SK-N-MC (cell line): ENCODE measurements at regions not wholly inside any gene's neighbourhood (a gene's known extent, or its start where the extent isn't known, plus 50 kb on each side); places are given as distances from the start of the nearest gene placed in this dataset.

Experiments
- DNase-seq: peaks from one replicate; pipeline ENCODE4 v3.0.0-alpha.2; 2011; ENCODE audit warnings: low read depth, low spot score
- H3K27ac ChIP-seq: fragments of 200-600 bp; sonication (generic); 2 replicates; pipeline ENCODE4 v1.5.1; 2016; ENCODE audit warnings: mixed run types
- H3K36me3 ChIP-seq: fragments of 200-600 bp; sonication (generic); 2 replicates; pipeline ENCODE4 v1.6.1; 2017; ENCODE audit warnings: antibody characterized with exemption, low read length, mixed read lengths; ENCODE audit not compliant: insufficient read depth
- H3K4me3 ChIP-seq: fragments of 200-600 bp; sonication (generic); 2 replicates; pipeline ENCODE4 v1.5.1; 2016
- H3K9ac ChIP-seq: fragments of 200-600 bp; sonication (generic); 2 replicates; pipeline ENCODE4 v1.8.0; 2017; ENCODE audit warnings: mixed run types, mixed read lengths; ENCODE audit not compliant: insufficient read length
- H3K9me3 ChIP-seq: fragments of 200-600 bp; sonication (generic); 2 replicates; pipeline ENCODE4 v1.6.1; 2017; ENCODE audit warnings: low read depth, mild to moderate bottlenecking, antibody characterized with exemption, low read length, moderate library complexity, mixed read lengths
- EZH2 ChIP-seq: fragments of 200-600 bp; sonication (generic); IDR thresholded peaks from one replicate; pipeline ENCODE4 v1.6.1; 2017; ENCODE audit warnings: antibody characterized with exemption
- FOXP2 ChIP-seq: optimal IDR thresholded peaks from 2 replicates; pipeline ENCODE3; 2011; ENCODE audit warnings: mild to moderate bottlenecking, moderate library complexity; ENCODE audit not compliant: insufficient read depth; ENCODE audit errors: extremely low read length, control extremely low read depth
- POLR2AphosphoS5 ChIP-seq: IDR thresholded peaks from 2 replicates; pipeline ENCODE4 v1.6.1; 2012; ENCODE audit warnings: mild to moderate bottlenecking, low read depth, low read length, borderline replicate concordance

- Histone ChIP-seq H3K36me3 (no peaks in the 10 kb centered on the region), H3K9ac (no peak overlapping the region), H3K4me3 (no peak overlapping the region), H3K27ac (no peak overlapping the region; the same call in 1 of the 2 replicates), H3K9me3 (no peaks in the 10 kb centered on the region)
- TF ChIP-seq FOXP2 (no peak), POLR2AphosphoS5 (no peak), EZH2 (no peak)
- no peak for DNase-seq
These were observed 165.0 kb downstream of the LNPK start for GRCh38 chr2:175837046-175837445.

GRCh38 chr2:175836361-175836760, 165.7 kb downstream of the LNPK start:
- no peak overlapping the region for H3K9ac ChIP-seq
- DNase-seq, result no peak
- no peak overlapping the region for H3K4me3 ChIP-seq
- no peaks in the 10 kb centered on the region for H3K9me3 ChIP-seq
- H3K36me3 ChIP-seq, result no peaks in the 10 kb centered on the region
- TF ChIP-seq EZH2 (no peak), FOXP2 (no peak), POLR2AphosphoS5 (no peak)
- no peak overlapping the region for H3K27ac ChIP-seq

- H3K9ac ChIP-seq, result no peak overlapping the region
- no peaks in the 10 kb centered on the region for H3K36me3 ChIP-seq
- TF ChIP-seq FOXP2 (no peak), EZH2 (no peak), POLR2AphosphoS5 (no peak)
- no peak for DNase-seq
- H3K27ac ChIP-seq, result no peak overlapping the region
- H3K9me3 ChIP-seq, result no peaks in the 10 kb centered on the region
- H3K4me3 ChIP-seq, result peak overlapping the region; percentile 6; the same call in 1 of the 2 replicates
These were observed 167.6 kb downstream of the LNPK start for GRCh38 chr2:175834477-175834876.

- no peaks in the 10 kb centered on the region for H3K36me3 ChIP-seq
- no peak overlapping the region for H3K27ac ChIP-seq
- TF ChIP-seq FOXP2, result no peak
- H3K4me3 ChIP-seq, result no peak overlapping the region
- no peak for DNase-seq
- no peak overlapping the region for H3K9ac ChIP-seq
- H3K9me3 ChIP-seq, result no peaks in the 10 kb centered on the region
These were observed 169.2 kb downstream of the LNPK start for GRCh38 chr2:175832866-175833265.

GRCh38 chr2:175829741-175830140, 172.3 kb downstream of the LNPK start:
- Histone ChIP-seq H3K9ac (no peak overlapping the region), H3K9me3 (no peaks in the 10 kb centered on the region)
- TF ChIP-seq EZH2 (no peak), POLR2AphosphoS5 (no peak), FOXP2 (no peak)

GRCh38 chr2:175827856-175828255, 174.2 kb downstream of the LNPK start:
- Histone ChIP-seq H3K4me3 (no peak overlapping the region), H3K9ac (no peak overlapping the region), H3K36me3 (no peaks in the 10 kb centered on the region), H3K9me3 (no peaks in the 10 kb centered on the region), H3K27ac (no peak overlapping the region)
- DNase-seq, result no peak
- TF ChIP-seq POLR2AphosphoS5, result no peak
- no peak for TF ChIP-seq EZH2
- no peak for TF ChIP-seq FOXP2

More at GRCh38 chr2:175829741-175830140, 172.3 kb downstream of the LNPK start:
- no peak overlapping the region for H3K4me3 ChIP-seq
- no peak overlapping the region for H3K27ac ChIP-seq
- no peak for DNase-seq
- no peaks in the 10 kb centered on the region for H3K36me3 ChIP-seq

- Histone ChIP-seq H3K9me3 (no peaks in the 10 kb centered on the region), H3K4me3 (no peak overlapping the region), H3K9ac (no peak overlapping the region), H3K27ac (no peak overlapping the region), H3K36me3 (no peaks in the 10 kb centered on the region)
- TF ChIP-seq POLR2AphosphoS5, result no peak
- TF ChIP-seq EZH2, result no peak
- no peak for TF ChIP-seq FOXP2
- DNase-seq, result no peak
These were observed 177.8 kb downstream of the LNPK start for GRCh38 chr2:175824243-175824642.

GRCh38 chr2:175823707-175824073, 178.4 kb downstream of the LNPK start:
- TF ChIP-seq POLR2AphosphoS5 (no peak), EZH2 (no peak), FOXP2 (no peak)
- Histone ChIP-seq H3K4me3 (no peak overlapping the region), H3K36me3 (no peaks in the 10 kb centered on the region), H3K27ac (no peak overlapping the region), H3K9ac (no peak overlapping the region), H3K9me3 (no peaks in the 10 kb centered on the region)
- DNase-seq, result no peak

- DNase-seq, result no peak
- H3K9me3 ChIP-seq, result no peaks in the 10 kb centered on the region
- H3K4me3 ChIP-seq, result no peak overlapping the region
- TF ChIP-seq POLR2AphosphoS5 (no peak), EZH2 (no peak), FOXP2 (no peak)
- no peaks in the 10 kb centered on the region for H3K36me3 ChIP-seq
- no peak overlapping the region for H3K9ac ChIP-seq
- no peak overlapping the region for H3K27ac ChIP-seq
These were observed 178.9 kb downstream of the LNPK start for GRCh38 chr2:175823002-175823706.
